Hindlimb muscle (tissue), 1 donor: ENCODE measurements at regions not wholly inside any gene's neighbourhood (a gene's known extent, or its start where the extent isn't known, plus 50 kb on each side); places are given as distances from the start of the nearest gene placed in this dataset.
"Not testable (repeated sequence)": the region's sequence is repeated elsewhere in the genome, so short reads cannot be mapped to it uniquely, and the experiment has no call there.

ENCODE experiments used
- DNase-seq: peaks from one replicate; pipeline ENCODE4 v3.0.0-alpha.2; 2013

GRCh38 chrX:94854251-94854650 is 1180.2 kb downstream of the FAM133A start:
- no peak for DNase-seq

- not testable (repeated sequence) for DNase-seq
These were observed 1188.5 kb downstream of the FAM133A start for GRCh38 chrX:94862470-94862869.

GRCh38 chrX:94871640-94872039 is 1197.6 kb downstream of the FAM133A start:
- no peak for DNase-seq

DNA sequence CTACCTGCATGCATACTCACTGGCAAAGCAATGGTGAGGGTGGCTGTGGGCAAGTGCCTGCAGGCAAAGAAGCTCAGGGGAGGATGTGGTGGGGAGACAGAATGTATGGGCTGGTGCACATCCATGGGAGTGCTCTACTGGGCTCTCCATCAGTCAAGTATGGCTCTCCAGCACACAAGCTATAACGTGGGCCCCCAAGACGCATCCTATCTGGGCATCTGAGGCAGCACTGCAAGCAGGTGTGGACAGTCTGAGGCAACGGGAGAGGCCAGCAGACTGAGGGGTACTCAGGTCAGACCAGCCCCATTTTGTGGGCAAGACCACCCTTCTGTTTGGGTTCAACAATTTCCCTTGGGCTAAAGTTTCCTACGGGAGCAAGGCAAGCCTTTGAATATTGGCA is 1227.8 kb downstream of the FAM133A start:
- DNase-seq, result no peak

GRCh38 chrX:94908171-94908570 is 1234.2 kb downstream of the FAM133A start:
- no peak for DNase-seq

- DNase-seq, result no peak
These were observed 1234.6 kb downstream of the FAM133A start for GRCh38 chrX:94908648-94909047.

DNA sequence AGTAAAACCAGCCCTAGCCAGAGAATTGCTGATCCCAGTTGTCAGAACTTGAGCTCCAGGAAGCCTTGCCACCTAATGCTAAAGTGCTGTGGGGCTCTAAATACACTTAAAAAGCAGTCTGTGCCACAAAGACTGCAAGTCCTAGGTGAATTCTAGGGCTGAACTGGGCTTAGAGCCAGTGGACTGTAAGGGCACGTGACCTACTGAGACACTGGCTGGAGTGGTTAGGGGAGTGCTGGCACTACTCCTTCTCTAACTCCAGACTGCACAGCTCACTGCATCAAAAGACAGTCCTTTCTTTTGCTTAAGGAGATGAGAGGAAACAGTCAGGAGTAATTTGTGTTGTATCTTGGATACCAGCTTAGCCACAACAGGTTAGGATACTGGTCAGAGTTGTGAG is 1240.2 kb downstream of the FAM133A start:
- DNase-seq, result no peak

DNA sequence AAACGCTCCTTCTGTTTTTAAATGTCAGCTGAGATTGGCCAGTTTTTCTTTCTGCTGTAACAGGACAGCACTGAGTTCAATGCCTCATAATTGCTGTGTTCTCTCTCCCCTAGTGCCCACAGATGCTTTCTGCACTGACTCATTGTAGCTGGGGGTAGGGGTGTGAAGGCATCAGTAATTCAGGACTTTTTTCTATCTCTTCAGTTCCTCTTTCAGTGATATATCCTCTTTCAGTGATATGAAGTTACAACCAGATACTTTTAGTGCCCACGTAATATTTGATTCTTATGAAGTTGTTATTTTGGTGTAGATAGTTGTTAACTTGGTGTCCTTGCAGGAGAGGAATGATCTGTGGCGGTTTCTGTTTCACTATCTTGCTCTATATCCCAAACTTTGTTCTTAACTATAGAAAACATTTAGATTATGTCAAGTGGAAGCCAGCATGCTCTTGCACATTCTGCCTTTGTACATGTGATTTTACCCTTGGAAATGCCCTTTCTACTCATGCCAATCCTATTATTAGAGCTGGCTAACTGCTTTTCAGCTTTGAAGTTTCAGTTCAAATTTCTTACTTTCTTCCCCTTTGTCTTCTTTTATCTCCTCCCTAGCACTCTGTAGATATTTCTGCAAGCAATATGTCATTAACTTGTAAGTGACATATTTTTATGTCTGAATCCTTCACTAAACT is 1258.4 kb downstream of the FAM133A start:
- DNase-seq, result no peak

- DNase-seq, result no peak
These were observed 1262.7 kb downstream of the FAM133A start for GRCh38 chrX:94936722-94937121.

DNA sequence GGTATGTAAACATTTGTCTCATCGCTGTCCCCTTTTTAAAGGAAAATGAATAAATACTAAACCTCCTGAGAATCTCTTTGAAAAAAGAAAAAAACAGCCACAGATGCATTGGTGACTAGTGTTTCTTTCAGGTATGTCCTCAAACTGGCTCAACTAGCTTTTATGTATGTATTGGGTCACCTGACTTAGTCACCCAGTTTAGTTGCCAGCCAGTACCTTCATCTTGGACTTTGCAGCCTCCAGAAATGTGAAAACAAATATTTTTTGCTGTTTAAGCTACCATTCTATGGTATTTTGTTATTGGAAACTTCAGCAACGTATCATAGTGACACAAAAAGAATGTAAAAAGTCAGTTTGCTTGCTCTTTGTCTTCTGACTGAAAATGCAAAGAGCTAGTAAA is 1263.5 kb downstream of the FAM133A start:
- DNase-seq, result no peak

- no peak for DNase-seq
These were observed 1268.6 kb downstream of the FAM133A start for GRCh38 chrX:94942603-94943002.

DNA sequence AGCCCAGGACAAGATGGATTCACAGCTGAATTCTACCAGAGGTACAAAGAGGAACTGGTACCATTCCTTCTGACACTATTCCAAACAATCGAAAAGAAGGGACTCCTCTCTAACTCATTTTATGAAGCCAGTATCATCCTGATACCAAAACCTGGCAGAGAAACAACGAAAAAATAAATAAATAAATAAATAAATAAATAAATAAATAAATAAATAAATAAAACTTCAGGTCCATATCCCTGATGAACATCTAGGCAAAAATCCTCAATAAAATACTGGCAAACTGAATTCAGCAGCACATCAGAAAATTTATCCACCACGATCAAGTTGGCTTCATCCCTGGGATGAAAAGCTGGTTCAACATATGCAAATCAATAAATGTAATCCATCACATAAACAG is 1272.1 kb downstream of the FAM133A start:
- DNase-seq, result not testable (repeated sequence)

GRCh38 chrX:94961730-94962129 is 1287.7 kb downstream of the FAM133A start:
- DNase-seq, result no peak

DNA sequence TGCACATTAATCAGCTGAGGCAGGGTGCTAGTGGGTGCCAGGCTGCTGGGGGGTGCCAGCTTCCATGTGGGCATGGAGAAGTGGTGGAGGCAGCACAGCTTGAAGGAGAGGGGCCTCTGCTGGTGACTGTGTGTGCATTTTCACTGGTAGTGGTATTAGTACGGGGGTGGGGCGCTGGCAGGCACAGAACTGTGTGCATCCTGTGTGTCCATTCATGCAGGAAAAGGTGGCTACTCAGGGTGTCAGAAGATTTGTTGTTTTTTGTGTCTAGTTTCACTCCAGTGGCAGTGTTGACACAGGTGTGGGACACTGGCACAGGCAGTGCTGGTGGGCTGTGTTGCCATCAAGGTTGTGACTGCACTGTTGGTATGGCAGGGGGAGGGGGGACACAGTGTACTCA is 1303.6 kb downstream of the FAM133A start:
- DNase-seq, result no peak

- peak; percentile 0 for DNase-seq
These were observed 1304.0 kb downstream of the FAM133A start for GRCh38 chrX:94977986-94978385.
